Testis (tissue), 2 donors: ENCODE measurements at regions not wholly inside any gene's neighbourhood (a gene's known extent, or its start where the extent isn't known, plus 50 kb on each side); places are given as distances from the start of the nearest gene placed in this dataset.

Source experiments
- DNase-seq: peaks from one replicate; pipeline ENCODE4 v3.0.0-alpha.2; 2019
- H3K27ac ChIP-seq, 2 donors: fragments of 200-600 bp; sonication (generic); one replicate each; pipeline ENCODE4 v1.5.1; 2019
- H3K27me3 ChIP-seq: fragments of 200-600 bp; sonication (generic); one replicate; pipeline ENCODE4 v1.5.1; 2019
- H3K36me3 ChIP-seq: fragments of 200-600 bp; sonication (generic); one replicate; pipeline ENCODE4 v1.5.1; 2017; ENCODE audit warnings: low read depth; ENCODE audit errors: missing control alignments
- H3K4me1 ChIP-seq: fragments of 200-600 bp; sonication (generic); one replicate; pipeline ENCODE4 v1.5.1; 2019
- H3K4me3 ChIP-seq, 2 donors: fragments of 200-600 bp; sonication (generic); one replicate each; pipeline ENCODE4 v1.5.1; 2017 to 2019
- H3K9me3 ChIP-seq: fragments of 200-600 bp; sonication (generic); one replicate; pipeline ENCODE4 v1.5.1; 2017
- CTCF ChIP-seq, 3 experiments: fragments of 450-650 bp in 2 of 3; fragments of 200-600 bp in 1 of 3; sonication (generic) in 1 of 3; IDR thresholded peaks; one replicate each; pipeline ENCODE4 v1.5.1; 2016 to 2019; ENCODE audit warnings: antibody characterized with exemption in 3 of 3, mild to moderate bottlenecking in 2 of 3, moderate library complexity in 1 of 3
- POLR2A ChIP-seq: fragments of 450-650 bp; IDR thresholded peaks from one replicate; pipeline ENCODE4 v1.6.1; 2017; ENCODE audit warnings: antibody characterized with exemption, mild to moderate bottlenecking, moderate library complexity
- WGBS, 2 donors: methylation state at CpG; one replicate each; pipeline ENCODE4 v1.1.5; 2018; 5-methylcytosine and 5-hydroxymethylcytosine counted together
- intact Hi-C: fragments of 100-400 bp; cut with DNase I; formaldehyde crosslinking; loops from one replicate; pipeline ENCODE4 v1.15.1; 2023; ENCODE audit warnings: low total_unique reads

- 76 to 88% methylated on average over 3 of the region's 3 CpGs for WGBS, 2 donors
- Histone ChIP-seq H3K27me3 (no peaks in the 10 kb centered on the region), H3K9me3 (no peaks in the 10 kb centered on the region), H3K4me3 (no peak overlapping the region), H3K36me3 (no peaks in the 10 kb centered on the region), H3K27ac (no peak overlapping the region), H3K4me1 (no peaks in the 10 kb centered on the region)
- TF ChIP-seq CTCF (IDR thresholded peaks at IDR 0.05) = no peak
- no peak for TF ChIP-seq POLR2A
- DNase-seq = no peak
- intact Hi-C loops = no loop called here
These were observed 291.2 kb downstream of the PRELID2 start for GRCh38 chr5:145543968-145544367.

DNA sequence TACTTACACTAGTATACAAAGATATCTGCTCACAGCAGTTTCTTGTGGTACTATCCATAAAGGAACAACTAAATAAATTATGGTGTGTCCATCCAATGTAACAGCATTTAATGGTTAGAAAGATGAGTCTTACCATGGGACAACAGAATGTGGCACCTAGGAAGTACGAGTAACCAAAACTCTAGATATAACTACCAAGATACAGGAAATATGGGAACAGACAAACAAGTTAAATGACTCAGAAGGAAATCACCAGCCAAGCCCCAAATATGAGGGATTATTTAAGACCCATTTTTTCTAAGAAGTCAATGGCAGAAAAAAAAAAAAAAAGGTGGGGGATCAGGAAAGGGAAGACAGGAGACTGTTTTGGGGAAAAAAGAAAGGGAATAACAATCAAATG is 294.8 kb downstream of the PRELID2 start:
- TF ChIP-seq POLR2A (no peak), CTCF (IDR thresholded peaks at IDR 0.05) (no peak)
- intact Hi-C loops = no loop called here
- no peaks in the 10 kb centered on the region for H3K9me3 ChIP-seq
- 88 to 91% methylated on average over 1 of the region's 1 CpG for WGBS, 2 donors
- H3K27ac ChIP-seq = no peak overlapping the region
- H3K27me3 ChIP-seq = no peaks in the 10 kb centered on the region
- H3K4me3 ChIP-seq = no peak overlapping the region
- DNase-seq = no peak
- H3K36me3 ChIP-seq = no peaks in the 10 kb centered on the region
- H3K4me1 ChIP-seq = no peaks in the 10 kb centered on the region

GRCh38 chr5:145539201-145539600 is 295.9 kb downstream of the PRELID2 start:
- H3K4me3 ChIP-seq = no peak overlapping the region
- intact Hi-C loops = no loop called here
- DNase-seq = no peak
- no peaks in the 10 kb centered on the region for H3K27me3 ChIP-seq
- H3K4me1 ChIP-seq = no peaks in the 10 kb centered on the region
- H3K27ac ChIP-seq = no peak overlapping the region
- no peaks in the 10 kb centered on the region for H3K9me3 ChIP-seq
- no peaks in the 10 kb centered on the region for H3K36me3 ChIP-seq
- 92 to 97% methylated on average over 2 of the region's 2 CpGs for WGBS, 2 donors
- no peak for TF ChIP-seq POLR2A
- TF ChIP-seq CTCF (IDR thresholded peaks at IDR 0.05) = no peak

- no peaks in the 10 kb centered on the region for H3K4me1 ChIP-seq
- intact Hi-C loops = no loop called here
- no peak for DNase-seq
- H3K36me3 ChIP-seq = no peaks in the 10 kb centered on the region
- 60 to 74% methylated on average over 4 of the region's 4 CpGs for WGBS, 2 donors
- H3K27ac ChIP-seq = no peak overlapping the region
- TF ChIP-seq POLR2A = no peak
- TF ChIP-seq CTCF (IDR thresholded peaks at IDR 0.05) = no peak
- H3K4me3 ChIP-seq = no peak overlapping the region
- H3K9me3 ChIP-seq = no peaks in the 10 kb centered on the region
- H3K27me3 ChIP-seq = no peaks in the 10 kb centered on the region
These were observed 299.0 kb downstream of the PRELID2 start for GRCh38 chr5:145536133-145536532.

DNA sequence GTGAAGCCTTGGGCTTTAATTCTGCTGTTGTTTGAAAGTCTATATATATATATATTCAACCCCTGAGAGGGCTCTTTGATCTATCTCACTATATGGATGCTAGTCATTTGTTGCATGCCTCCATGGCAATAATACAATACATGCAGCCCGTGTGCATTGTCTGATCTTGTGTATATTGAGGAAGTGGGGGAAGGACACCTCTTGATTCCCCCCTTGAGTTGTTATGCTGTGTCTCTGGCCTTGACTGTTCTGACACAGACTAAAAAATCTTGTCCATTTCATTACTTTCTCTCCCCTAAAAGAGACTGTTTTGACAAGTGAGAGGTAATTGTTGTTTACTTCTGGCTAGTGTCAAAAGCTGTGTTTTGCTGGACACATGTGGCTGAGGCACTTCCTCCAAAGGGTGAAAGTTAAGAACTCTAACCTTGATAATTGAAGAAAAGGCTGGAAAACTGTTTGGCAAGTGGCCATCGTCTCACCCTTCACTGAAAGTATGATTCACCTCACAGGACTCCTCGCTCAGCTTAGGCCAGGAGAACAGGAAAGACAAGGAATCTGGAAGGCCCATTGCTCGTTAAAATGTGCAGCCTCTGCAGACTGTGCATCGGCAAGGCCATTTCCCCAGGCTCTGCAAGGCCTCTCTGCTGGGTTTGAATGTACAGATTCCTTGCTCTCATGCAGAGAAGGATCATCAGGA is 304.0 kb downstream of the PRELID2 start:
- H3K36me3 ChIP-seq = no peaks in the 10 kb centered on the region
- DNase-seq = no peak
- no peak overlapping the region for H3K4me3 ChIP-seq
- intact Hi-C loops = no loop called here
- WGBS, 2 donors = 40 to 47% methylated on average over 5 of the region's 5 CpGs
- H3K4me1 ChIP-seq = no peaks in the 10 kb centered on the region
- H3K27ac ChIP-seq = no peak overlapping the region
- no peaks in the 10 kb centered on the region for H3K27me3 ChIP-seq
- no peaks in the 10 kb centered on the region for H3K9me3 ChIP-seq
- TF ChIP-seq CTCF (IDR thresholded peaks at IDR 0.05) = no peak
- no peak for TF ChIP-seq POLR2A
